Progenitor cell of endocrine pancreas (in vitro differentiated cells): ENCODE measurements at regions not wholly inside any gene's neighbourhood (a gene's known extent, or its start where the extent isn't known, plus 50 kb on each side); places are given as distances from the start of the nearest gene placed in this dataset.

ENCODE experiments used
- DNase-seq: peaks from one replicate; pipeline ENCODE4 v3.0.0; 2021; ENCODE audit warnings: low spot score; ENCODE audit not compliant: unreplicated experiment
- H3K27ac Mint-ChIP-seq: 2 replicates; pipeline ENCODE4 v1.8.0; 2021; ENCODE audit warnings: mild to moderate bottlenecking, moderate library complexity, mixed read lengths
- H3K27me3 Mint-ChIP-seq: 2 replicates; pipeline ENCODE4 v1.8.0; 2021; ENCODE audit warnings: mixed read lengths
- H3K36me3 Mint-ChIP-seq: 2 replicates; pipeline ENCODE4 v1.8.0; 2022; ENCODE audit warnings: mixed read lengths; ENCODE audit not compliant: insufficient read depth
- H3K4me1 Mint-ChIP-seq: 2 replicates; pipeline ENCODE4 v1.8.0; 2021; ENCODE audit warnings: low read depth, mixed read lengths
- H3K4me3 Mint-ChIP-seq: 2 replicates; pipeline ENCODE4 v1.8.0; 2021; ENCODE audit warnings: low read depth, mild to moderate bottlenecking, moderate library complexity, mixed read lengths
- H3K9me3 Mint-ChIP-seq: 2 replicates; pipeline ENCODE4 v1.8.0; 2021; ENCODE audit warnings: low read depth, mixed read lengths
- CTCF ChIP-seq: fragments of 200-600 bp; sonication (generic); IDR thresholded peaks from one replicate; pipeline ENCODE4 v1.5.0; 2021; ENCODE audit warnings: antibody characterized with exemption, mild to moderate bottlenecking; ENCODE audit not compliant: unreplicated experiment

GRCh38 chr14:66001356-66001755, 484.8 kb upstream of the CCDC196 start:
- H3K27ac Mint-ChIP-seq, result no peak overlapping the region
- TF ChIP-seq CTCF, result no peak
- no peak overlapping the region for H3K4me3 Mint-ChIP-seq
- H3K9me3 Mint-ChIP-seq, result peaks cover 29% of the 10 kb centered on the region
- DNase-seq, result no peak
- H3K4me1 Mint-ChIP-seq, result no peaks in the 10 kb centered on the region
- no peaks in the 10 kb centered on the region for H3K27me3 Mint-ChIP-seq
- no peaks in the 10 kb centered on the region for H3K36me3 Mint-ChIP-seq

DNA sequence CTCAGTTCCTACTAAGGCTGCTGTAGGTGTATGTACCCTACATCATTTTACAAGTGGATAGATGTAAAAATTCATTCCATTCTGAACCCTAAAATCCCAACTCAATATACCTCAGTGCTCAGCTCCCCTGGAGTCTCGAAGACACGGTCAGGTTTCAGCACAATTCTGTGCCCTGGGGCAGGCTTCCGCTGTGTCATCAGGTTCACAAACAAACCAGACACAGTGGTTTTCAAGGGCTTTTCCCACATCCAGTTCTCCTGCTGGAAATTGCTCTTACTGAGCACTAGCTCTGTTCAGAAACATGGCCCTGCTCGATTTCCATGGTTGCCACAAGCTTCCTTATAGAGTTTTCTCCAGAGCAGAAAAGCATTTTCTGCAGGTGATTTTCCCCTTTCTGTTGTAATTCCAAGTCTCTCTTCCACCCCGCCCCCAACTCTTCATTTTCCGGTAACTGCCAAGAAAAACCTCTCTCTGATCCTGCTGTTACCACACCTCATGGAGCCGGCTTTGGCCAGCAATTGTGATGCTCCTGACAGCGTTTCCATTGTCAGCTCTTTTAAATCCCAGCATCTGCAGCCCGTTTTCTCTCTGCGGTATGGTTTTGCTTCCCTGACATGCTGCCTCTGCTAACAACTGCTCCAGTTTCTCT, 483.0 kb upstream of the CCDC196 start:
- Mint-ChIP-seq H3K36me3 (no peaks in the 10 kb centered on the region), H3K27ac (no peak overlapping the region), H3K4me3 (no peak overlapping the region), H3K27me3 (no peaks in the 10 kb centered on the region), H3K9me3 (peaks cover 29% of the 10 kb centered on the region), H3K4me1 (no peaks in the 10 kb centered on the region)
- no peak for DNase-seq
- no peak for TF ChIP-seq CTCF

DNA sequence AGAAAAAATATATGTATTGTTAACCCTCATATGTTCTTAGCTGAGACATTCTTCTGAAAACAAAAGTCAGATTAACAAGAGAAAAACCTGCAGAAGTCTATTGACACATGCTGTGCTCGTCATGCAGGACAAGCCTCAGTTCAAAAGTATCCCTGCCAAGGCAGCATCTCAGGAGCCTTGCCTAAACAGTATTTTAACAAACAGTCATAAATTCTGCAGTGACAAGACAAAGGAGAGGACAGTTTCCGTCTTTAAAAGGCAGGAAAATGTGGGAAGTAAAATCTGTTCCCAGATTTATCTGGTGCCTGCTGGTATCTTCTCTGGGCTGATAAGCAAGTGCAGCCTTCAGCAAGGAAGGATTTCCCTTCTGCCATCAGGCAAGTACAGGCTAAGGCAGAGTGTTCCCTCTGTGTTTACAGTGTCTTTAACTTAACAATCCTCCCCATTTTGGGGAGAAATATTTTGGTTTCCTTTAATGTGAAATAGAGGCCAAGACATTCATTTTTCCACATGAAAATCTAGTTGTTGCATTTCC, 480.2 kb upstream of the CCDC196 start:
- no peaks in the 10 kb centered on the region for H3K27me3 Mint-ChIP-seq
- no peak overlapping the region for H3K4me3 Mint-ChIP-seq
- no peak for TF ChIP-seq CTCF
- no peak overlapping the region for H3K27ac Mint-ChIP-seq
- no peaks in the 10 kb centered on the region for H3K36me3 Mint-ChIP-seq
- H3K4me1 Mint-ChIP-seq, result peaks cover 2% of the 10 kb centered on the region
- no peak for DNase-seq
- H3K9me3 Mint-ChIP-seq, result peaks cover 11% of the 10 kb centered on the region

GRCh38 chr14:66008631-66009030, 477.5 kb upstream of the CCDC196 start:
- Mint-ChIP-seq H3K4me3 (no peak overlapping the region), H3K27me3 (no peaks in the 10 kb centered on the region), H3K36me3 (no peaks in the 10 kb centered on the region), H3K27ac (peak overlapping the region; percentile 49), H3K4me1 (peaks cover 2% of the 10 kb centered on the region), H3K9me3 (no peaks in the 10 kb centered on the region)
- no peak for TF ChIP-seq CTCF
- DNase-seq, result no peak

- Mint-ChIP-seq H3K36me3 (no peaks in the 10 kb centered on the region), H3K27me3 (no peaks in the 10 kb centered on the region), H3K4me1 (peaks cover 2% of the 10 kb centered on the region), H3K27ac (peak overlapping the region; percentile 49), H3K9me3 (no peaks in the 10 kb centered on the region), H3K4me3 (no peak overlapping the region)
- TF ChIP-seq CTCF, result no peak
- no peak for DNase-seq
Observed at GRCh38 chr14:66009089-66009488, 477.1 kb upstream of the CCDC196 start.
